ENCODE measurements at regions not wholly inside any gene's neighbourhood (a gene's known extent, or its start where the extent isn't known, plus 50 kb on each side); places are given as distances from the start of the nearest gene placed in this dataset.

- TF ChIP-seq MIER3 (CRISPR knock-in tag; IDR thresholded peaks at IDR 0.05; ENCODE audit: borderline replicate concordance) (no peak), HNRNPLL (IDR thresholded peaks at IDR 0.05; ENCODE audit: low read depth, low read length, poor library complexity, severe bottlenecking) (no peak), ZNF709 (CRISPR knock-in tag; IDR thresholded peaks at IDR 0.05) (no peak), ZFYVE20 (CRISPR knock-in tag; IDR thresholded peaks at IDR 0.05; ENCODE audit: borderline replicate concordance, low read depth) (no peak), LRRFIP1 (CRISPR knock-in tag; conservative IDR thresholded peaks at IDR 0.05) (no peak), JARID2 (CRISPR knock-in tag; IDR thresholded peaks at IDR 0.05; ENCODE audit: insufficient replicate concordance) (no peak), ZNF318 (CRISPR knock-in tag; IDR thresholded peaks at IDR 0.05) (no peak), POLR2A (IDR thresholded peaks at IDR 0.05; ENCODE audit: insufficient read depth in 1 of 2, low read depth in 2 of 2, low read length in 2 of 2) (no peak), PHF8 (CRISPR knock-in tag; IDR thresholded peaks at IDR 0.05) (no peak), NR3C1 (CRISPR knock-in tag; IDR thresholded peaks at IDR 0.05) (no peak)
- TF ChIP-seq, protein P1, sequence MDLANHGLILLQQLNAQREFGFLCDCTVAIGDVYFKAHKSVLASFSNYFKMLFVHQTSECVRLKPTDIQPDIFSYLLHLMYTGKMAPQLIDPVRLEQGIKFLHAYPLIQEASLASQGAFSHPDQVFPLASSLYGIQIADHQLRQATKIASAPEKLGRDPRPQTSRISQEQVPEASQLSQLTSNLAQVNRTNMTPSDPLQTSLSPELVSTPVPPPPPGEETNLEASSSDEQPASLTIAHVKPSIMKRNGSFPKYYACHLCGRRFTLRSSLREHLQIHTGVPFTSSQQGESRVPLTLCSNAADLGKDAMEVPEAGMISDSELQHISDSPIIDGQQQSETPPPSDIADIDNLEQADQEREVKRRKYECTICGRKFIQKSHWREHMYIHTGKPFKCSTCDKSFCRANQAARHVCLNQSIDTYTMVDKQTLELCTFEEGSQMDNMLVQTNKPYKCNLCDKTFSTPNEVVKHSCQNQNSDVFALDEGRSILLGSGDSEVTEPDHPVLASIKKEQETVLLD (CRISPR knock-in tag; IDR thresholded peaks at IDR 0.05; ENCODE audit: low read depth) = no peak
These were observed 386.3 kb downstream of the TMEM121 start for GRCh38 chr14:105912641-105913180.

Measured in HepG2 (cell line).